Panc1 (cell line): ENCODE measurements at regions not wholly inside any gene's neighbourhood (a gene's known extent, or its start where the extent isn't known, plus 50 kb on each side); places are given as distances from the start of the nearest gene placed in this dataset.

Experiments used
- ATAC-seq: fragments of 200-7000 bp; cut with Tn5 transposase; 2 replicates; pipeline ENCODE4 v1.9.1; 2020; ENCODE audit warnings: mild to moderate bottlenecking, moderate library complexity
- BruUV-seq: library from RNA; stranded (reverse); fragments of 400-500 nt; replicated peaks from 2 replicates; lab custom pipeline; 2021; lab: Mats Ljungman, UMichigan
- CTCF ChIA-PET: fragments of 300-600 bp; sonication (Branson Sonifier 250); formaldehyde crosslinking; loops from one replicate; lab custom pipeline; 2022; ENCODE audit warnings: antibody characterized with exemption; lab: Charles Lee
- POLR2A ChIA-PET: fragments of 300-600 bp; sonication (Branson Sonifier 250); formaldehyde crosslinking; loops from one replicate; lab custom pipeline; 2022; ENCODE audit warnings: antibody characterized with exemption; lab: Charles Lee
- DNase-seq: peaks from one replicate; pipeline ENCODE4 v3.0.0-alpha.2; 2010; ENCODE audit warnings: low read depth, low spot score
- H3K27ac ChIP-seq: 2 replicates; pipeline ENCODE4 v1.5.1; 2011; ENCODE audit warnings: mild to moderate bottlenecking, low read length, inconsistent platforms
- H3K27me3 ChIP-seq: fragments of 200-500 bp; sonication (Bioruptor generic); 2 replicates; pipeline ENCODE4 v1.6.0; 2014; ENCODE audit warnings: low read length, inconsistent platforms; ENCODE audit not compliant: control insufficient read depth, insufficient read depth
- H3K36me3 ChIP-seq: fragments of 200-500 bp; sonication (Bioruptor generic); 2 replicates; pipeline ENCODE4 v1.5.1; 2014; ENCODE audit warnings: inconsistent platforms, mild to moderate bottlenecking, low read length, moderate library complexity; ENCODE audit not compliant: control insufficient read depth, insufficient read depth
- H3K4me1 ChIP-seq: 2 replicates; pipeline ENCODE4 v1.5.1; 2011; ENCODE audit warnings: inconsistent platforms, mild to moderate bottlenecking, low read length, moderate library complexity; ENCODE audit not compliant: control insufficient read depth, insufficient read depth
- H3K4me3 ChIP-seq, 2 experiments: 2 replicates each; pipeline ENCODE4 v1.5.1; 2011 to 2012; ENCODE audit warnings: low read depth in 2 of 2, low read length in 2 of 2, mild to moderate bottlenecking in 2 of 2, inconsistent platforms in 1 of 2, moderate library complexity in 1 of 2
- H3K9me3 ChIP-seq: fragments of 200-500 bp; sonication (Bioruptor generic); 2 replicates; pipeline ENCODE4 v1.5.1; 2014; ENCODE audit warnings: low read depth, mild to moderate bottlenecking, inconsistent platforms, low read length, moderate library complexity; ENCODE audit not compliant: control insufficient read depth, insufficient read depth
- POLR2AphosphoS5 ChIP-seq: IDR thresholded peaks from 2 replicates; pipeline ENCODE4 v1.6.1; 2012; ENCODE audit warnings: mild to moderate bottlenecking, low read depth, low read length, moderate library complexity
- SIN3A ChIP-seq: IDR thresholded peaks from 2 replicates; pipeline ENCODE4 v1.6.1; 2012; ENCODE audit warnings: low read depth, mild to moderate bottlenecking, low read length, moderate library complexity, borderline replicate concordance; ENCODE audit not compliant: insufficient read depth
- TCF7L2 ChIP-seq: IDR thresholded peaks from 2 replicates; pipeline ENCODE4 v1.6.1; 2011; ENCODE audit warnings: mild to moderate bottlenecking, low read depth, low read length, inconsistent platforms
- in situ Hi-C: cut with HindIII; loops from 2 replicates; pipeline ENCODE4 v1.10.0; 2016; ENCODE audit warnings: low sequenced_read_pairs, low pct_unique_long_range_greater_than_20kb
- intact Hi-C: fragments of 100-400 bp; cut with micrococcal nuclease; formaldehyde crosslinking; loops from one replicate; pipeline ENCODE4 v1.10.0; 2022; ENCODE audit not compliant: unreplicated experiment
- TF ChIP-seq, protein P1 (sequence below): fragments of 450-650 bp; IDR thresholded peaks from 2 replicates; pipeline ENCODE4 v1.5.1; 2017; ENCODE audit warnings: mild to moderate bottlenecking
- TF ChIP-seq, protein P2 (sequence below), 2 experiments: IDR thresholded peaks; 2 replicates each; pipeline ENCODE4 v1.6.1; 2011 to 2012; ENCODE audit warnings: low read depth in 2 of 2, control low read depth in 1 of 2, low read length in 1 of 2, mild to moderate bottlenecking in 1 of 2, moderate library complexity in 1 of 2; ENCODE audit not compliant: insufficient read depth in 1 of 2

DNA sequence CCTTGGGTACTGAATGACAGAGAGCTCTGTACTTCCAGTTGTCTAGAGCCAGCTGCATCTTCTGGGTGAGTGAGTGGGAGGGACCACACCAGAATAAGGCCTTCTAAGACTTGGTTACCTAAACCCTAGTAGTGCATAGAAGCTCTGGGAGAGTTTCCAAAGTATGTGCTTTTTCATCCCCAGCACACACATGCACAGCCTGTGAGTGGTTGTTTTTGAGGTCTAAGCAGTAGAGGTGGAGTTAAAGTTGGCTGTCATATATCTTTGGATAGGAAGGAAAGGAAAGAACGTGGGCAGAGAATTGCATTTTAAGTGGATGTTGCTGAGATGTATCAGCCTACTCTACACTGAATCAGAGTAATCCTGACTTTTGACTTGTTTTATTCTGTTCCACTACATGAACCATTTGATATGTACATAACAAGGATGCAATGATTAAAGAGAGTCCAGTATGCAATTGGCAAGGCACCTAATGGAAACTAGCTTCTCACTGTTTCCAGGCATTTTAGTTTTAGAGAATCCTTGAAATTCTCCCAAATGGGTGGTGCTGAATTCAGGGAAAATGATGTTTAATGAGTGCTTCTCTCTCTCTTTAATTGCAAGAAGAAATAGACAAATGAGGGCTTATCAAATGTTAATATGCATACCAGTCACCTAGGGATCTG lies 51.8 kb upstream of the PRICKLE1 start:
- H3K36me3 ChIP-seq: no peaks in the 10 kb centered on the region
- no peaks in the 10 kb centered on the region for H3K27me3 ChIP-seq
- H3K4me1 ChIP-seq: no peaks in the 10 kb centered on the region
- in situ Hi-C loops: no loop called here
- POLR2A ChIA-PET: no interaction called here
- BruUV-seq: no TSS peak
- DNase-seq (no peak), ATAC-seq (no peak)
- intact Hi-C loops: no loop called here
- no peaks in the 10 kb centered on the region for H3K9me3 ChIP-seq
- TF ChIP-seq TCF7L2: no peak
- TF ChIP-seq SIN3A: no peak
- TF ChIP-seq POLR2AphosphoS5: no peak
- TF ChIP-seq, protein P1, sequence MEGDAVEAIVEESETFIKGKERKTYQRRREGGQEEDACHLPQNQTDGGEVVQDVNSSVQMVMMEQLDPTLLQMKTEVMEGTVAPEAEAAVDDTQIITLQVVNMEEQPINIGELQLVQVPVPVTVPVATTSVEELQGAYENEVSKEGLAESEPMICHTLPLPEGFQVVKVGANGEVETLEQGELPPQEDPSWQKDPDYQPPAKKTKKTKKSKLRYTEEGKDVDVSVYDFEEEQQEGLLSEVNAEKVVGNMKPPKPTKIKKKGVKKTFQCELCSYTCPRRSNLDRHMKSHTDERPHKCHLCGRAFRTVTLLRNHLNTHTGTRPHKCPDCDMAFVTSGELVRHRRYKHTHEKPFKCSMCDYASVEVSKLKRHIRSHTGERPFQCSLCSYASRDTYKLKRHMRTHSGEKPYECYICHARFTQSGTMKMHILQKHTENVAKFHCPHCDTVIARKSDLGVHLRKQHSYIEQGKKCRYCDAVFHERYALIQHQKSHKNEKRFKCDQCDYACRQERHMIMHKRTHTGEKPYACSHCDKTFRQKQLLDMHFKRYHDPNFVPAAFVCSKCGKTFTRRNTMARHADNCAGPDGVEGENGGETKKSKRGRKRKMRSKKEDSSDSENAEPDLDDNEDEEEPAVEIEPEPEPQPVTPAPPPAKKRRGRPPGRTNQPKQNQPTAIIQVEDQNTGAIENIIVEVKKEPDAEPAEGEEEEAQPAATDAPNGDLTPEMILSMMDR: no peak
- TF ChIP-seq, protein P2, sequence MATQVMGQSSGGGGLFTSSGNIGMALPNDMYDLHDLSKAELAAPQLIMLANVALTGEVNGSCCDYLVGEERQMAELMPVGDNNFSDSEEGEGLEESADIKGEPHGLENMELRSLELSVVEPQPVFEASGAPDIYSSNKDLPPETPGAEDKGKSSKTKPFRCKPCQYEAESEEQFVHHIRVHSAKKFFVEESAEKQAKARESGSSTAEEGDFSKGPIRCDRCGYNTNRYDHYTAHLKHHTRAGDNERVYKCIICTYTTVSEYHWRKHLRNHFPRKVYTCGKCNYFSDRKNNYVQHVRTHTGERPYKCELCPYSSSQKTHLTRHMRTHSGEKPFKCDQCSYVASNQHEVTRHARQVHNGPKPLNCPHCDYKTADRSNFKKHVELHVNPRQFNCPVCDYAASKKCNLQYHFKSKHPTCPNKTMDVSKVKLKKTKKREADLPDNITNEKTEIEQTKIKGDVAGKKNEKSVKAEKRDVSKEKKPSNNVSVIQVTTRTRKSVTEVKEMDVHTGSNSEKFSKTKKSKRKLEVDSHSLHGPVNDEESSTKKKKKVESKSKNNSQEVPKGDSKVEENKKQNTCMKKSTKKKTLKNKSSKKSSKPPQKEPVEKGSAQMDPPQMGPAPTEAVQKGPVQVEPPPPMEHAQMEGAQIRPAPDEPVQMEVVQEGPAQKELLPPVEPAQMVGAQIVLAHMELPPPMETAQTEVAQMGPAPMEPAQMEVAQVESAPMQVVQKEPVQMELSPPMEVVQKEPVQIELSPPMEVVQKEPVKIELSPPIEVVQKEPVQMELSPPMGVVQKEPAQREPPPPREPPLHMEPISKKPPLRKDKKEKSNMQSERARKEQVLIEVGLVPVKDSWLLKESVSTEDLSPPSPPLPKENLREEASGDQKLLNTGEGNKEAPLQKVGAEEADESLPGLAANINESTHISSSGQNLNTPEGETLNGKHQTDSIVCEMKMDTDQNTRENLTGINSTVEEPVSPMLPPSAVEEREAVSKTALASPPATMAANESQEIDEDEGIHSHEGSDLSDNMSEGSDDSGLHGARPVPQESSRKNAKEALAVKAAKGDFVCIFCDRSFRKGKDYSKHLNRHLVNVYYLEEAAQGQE (IDR thresholded peaks at IDR 0.05; ENCODE audit: insufficient read depth in 1 of 2, low read depth in 2 of 2, low read length in 1 of 2): no peak
- no peak overlapping the region for H3K4me3 ChIP-seq
- CTCF ChIA-PET: no interaction called here
- H3K27ac ChIP-seq: no peak overlapping the region

DNA sequence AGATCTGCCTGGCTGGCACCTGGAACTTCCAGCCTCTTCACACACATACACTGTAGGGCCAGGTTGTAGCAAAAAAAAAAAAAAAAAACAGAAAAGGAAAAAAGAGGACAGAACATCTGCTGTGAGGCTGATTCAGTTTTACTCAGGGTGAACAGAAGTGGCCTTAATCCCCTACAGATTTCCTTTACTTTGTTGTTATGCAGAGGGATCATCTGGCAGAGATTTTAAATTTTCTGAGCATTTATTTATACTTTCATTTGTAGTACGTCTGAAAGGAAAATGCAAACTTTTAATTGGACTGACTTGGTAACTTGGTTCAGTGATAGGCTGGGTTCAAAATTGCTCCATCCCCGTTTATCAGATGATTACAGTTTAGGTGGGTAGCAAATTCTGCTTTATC lies 50.8 kb upstream of the PRICKLE1 start:
- no peak for TF ChIP-seq POLR2AphosphoS5
- TF ChIP-seq, protein P2 (IDR thresholded peaks at IDR 0.05; ENCODE audit: insufficient read depth in 1 of 2, low read depth in 2 of 2, low read length in 1 of 2): no peak
- TF ChIP-seq TCF7L2: no peak
- TF ChIP-seq, protein P1: no peak
- no peak for TF ChIP-seq SIN3A

More for the DNA sequence above, 50.8 kb upstream of the PRICKLE1 start:
- ATAC-seq (no peak), DNase-seq (no peak)
- no TSS peak for BruUV-seq
- Histone ChIP-seq H3K27ac (no peak overlapping the region), H3K27me3 (no peaks in the 10 kb centered on the region), H3K9me3 (no peaks in the 10 kb centered on the region), H3K4me3 (no peak overlapping the region), H3K36me3 (no peaks in the 10 kb centered on the region), H3K4me1 (no peaks in the 10 kb centered on the region)
- POLR2A ChIA-PET: no interaction called here
- intact Hi-C loops: no loop called here
- in situ Hi-C loops: no loop called here
- CTCF ChIA-PET: no interaction called here
